EL (cell line): ENCODE measurements at regions not wholly inside any gene's neighbourhood (a gene's known extent, or its start where the extent isn't known, plus 50 kb on each side); places are given as distances from the start of the nearest gene placed in this dataset.
"Not testable (repeated sequence)": the region's sequence is repeated elsewhere in the genome, so short reads cannot be mapped to it uniquely, and the experiment has no call there.

ENCODE experiments used
- DNase-seq: peaks from one replicate; pipeline ENCODE4 v3.0.0-alpha.2; 2016

DNA sequence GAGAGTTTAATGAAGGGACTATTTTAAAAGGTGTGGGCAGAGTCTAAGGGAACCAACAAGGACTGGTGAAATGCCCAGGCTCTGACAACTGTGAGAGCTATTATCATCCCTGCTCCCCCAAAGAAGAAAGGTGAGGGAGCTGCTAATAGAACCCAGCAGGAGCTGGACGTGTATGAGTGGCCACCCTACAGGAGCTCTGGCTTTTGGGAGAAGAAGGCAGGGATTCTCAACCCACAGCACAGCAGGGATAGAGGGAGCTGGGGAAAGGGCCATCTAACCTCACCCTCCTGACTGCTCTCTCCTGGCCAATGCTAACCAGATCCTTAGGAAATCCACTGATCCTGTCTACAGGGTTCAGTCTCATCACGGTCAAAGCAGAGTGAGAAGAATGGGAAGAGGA is 57.1 kb downstream of the GRIN2B start:
- no peak for DNase-seq

DNA sequence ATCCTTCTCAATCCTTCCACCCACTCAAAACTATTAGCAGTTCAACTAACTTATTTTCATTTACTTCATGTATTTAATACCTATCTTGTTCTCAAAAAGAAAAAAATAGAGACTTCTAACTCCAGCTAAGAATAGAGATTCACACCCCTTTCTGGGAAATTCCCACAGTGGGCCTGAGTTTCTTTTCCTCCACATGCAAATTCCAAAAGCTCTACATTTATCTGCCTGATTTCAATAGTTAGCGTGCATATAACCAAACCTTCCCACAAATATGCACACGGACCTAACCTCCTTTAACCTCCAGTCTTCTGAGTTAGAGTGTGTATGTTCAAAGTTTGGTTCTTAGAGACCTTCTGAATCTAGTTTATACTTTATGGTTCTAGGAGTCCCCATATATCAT is 62.5 kb downstream of the GRIN2B start:
- no peak for DNase-seq

DNA sequence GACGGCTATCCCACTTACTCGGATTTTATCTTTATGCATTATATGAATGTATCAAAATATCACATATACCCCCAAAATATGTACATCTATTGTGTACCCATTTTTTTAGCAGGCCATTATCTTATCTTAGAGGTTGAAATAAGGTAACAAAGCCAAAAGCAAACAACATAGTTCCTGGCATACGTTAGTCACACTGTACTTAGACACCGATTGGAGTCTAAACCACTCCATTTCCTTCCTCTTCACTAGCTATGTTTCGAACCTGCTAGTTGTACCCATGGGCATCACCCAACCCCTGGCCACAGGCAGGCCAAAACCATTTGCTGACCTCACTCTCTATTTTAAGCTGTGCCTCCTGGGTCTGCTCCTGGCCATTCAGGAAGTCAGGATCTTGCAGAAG is 66.3 kb downstream of the GRIN2B start:
- DNase-seq = no peak

DNA sequence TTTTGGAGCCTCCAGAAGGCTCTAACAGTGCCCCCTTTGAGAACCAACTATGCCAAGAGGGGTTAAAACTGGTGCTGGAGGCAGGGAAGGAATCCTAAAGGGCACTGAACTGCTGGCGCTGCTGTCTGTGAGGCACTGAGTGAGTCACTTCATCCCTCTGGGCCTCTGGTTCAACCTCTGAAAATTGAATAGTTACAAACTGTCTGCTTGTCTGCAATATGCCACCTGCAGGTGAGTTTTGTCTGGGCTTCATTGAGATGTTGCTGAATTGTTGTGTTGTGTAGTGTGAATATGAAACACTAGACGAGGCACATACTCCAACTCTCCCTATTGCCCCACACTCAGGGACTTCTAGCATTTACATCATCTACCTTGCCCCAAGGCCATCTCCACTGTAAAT is 68.0 kb downstream of the GRIN2B start:
- DNase-seq = no peak

DNA sequence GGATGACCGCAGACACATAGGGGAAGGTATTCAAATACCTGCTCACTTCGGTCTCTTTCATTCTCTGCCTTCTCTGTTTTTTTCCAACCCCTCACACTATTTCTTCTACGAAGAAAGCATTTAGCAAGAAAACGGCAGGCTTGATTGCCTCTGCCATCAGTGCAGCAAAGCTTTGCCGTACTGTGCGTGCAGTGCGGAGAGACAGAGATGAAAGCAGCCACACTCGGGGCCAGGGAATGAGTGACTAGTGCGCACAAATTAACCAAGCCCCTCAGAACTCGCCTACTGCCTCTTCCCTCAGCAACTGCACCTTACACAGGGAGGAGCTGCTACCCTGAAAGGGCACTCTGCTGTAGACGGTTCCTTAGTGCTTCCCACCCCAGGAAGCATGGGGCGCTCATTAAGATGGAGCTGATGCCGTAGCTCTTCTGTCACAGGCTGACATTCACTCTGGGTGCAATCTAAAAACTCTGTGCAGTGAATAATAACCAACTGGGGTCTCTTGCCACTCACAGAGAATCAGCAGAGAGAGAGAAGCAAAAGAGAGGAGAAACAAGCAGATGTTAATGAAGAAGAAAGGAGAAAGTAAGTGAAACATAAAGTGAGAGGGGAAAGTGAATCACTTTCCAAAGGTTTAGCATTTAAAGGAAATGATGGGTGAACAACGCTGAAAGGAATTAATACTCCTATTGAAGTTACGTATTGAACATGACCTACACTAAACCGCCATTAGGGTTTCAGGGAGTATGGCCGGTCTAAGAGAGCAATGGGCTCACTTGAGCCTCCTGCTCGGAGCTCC is 69.4 kb downstream of the GRIN2B start:
- no peak for DNase-seq

DNA sequence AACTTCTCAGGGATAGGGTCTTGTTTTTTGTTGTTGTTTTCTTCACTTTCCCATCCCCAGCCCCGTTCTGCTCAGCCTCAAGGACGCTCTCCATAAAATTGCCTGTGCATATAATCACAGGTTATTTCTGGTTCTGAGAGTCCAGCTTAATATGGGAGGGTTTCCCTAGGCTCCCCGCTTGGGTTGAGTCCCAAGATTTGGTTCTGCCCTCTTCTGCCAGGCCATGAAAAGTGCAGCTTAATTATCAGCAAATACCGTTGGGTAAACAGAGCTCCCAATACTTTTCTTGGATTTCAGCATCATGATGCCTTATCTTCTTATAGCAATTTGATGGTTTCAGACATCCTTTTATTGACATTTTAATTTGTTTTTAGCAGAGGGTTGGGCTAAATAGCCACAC is 75.6 kb downstream of the GRIN2B start:
- no peak for DNase-seq

DNA sequence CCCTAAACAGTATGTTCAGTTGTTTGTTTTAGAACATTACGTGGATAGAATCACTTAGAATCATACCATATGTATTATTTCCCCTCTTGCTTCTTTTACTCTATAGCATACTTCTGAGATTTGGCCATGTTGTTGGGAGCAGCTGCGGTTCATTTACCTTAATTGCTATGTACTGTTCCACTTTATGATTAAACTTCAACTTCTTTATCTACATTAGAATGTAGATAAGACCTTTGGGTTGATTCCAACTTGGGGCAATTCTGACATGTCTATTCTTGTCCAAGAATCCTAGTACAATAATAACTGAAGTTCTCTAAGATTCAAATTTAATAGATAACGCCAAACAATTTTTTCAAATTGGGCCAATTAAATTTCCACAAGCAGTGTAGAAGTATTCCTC is 80.7 kb downstream of the GRIN2B start:
- no peak for DNase-seq

DNA sequence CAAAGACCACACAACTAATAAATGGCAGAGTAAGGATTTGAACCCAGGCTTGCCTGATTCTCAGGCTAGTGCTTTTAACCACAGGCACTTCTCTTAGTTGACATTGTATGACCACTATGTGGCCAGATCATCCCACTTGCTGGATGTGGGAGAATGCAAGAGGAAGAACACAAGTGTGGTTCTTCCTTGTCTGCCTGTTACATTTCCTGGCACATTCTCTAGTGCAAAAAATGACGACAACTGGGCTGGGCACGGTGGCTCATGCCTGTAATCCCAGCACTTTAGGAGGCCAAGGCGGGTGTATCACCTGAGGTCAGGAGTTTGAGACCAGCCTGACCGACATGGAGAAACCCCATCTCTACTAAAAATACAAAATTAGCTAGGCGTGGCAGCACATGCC is 83.0 kb downstream of the GRIN2B start:
- DNase-seq = not testable (repeated sequence)

DNA sequence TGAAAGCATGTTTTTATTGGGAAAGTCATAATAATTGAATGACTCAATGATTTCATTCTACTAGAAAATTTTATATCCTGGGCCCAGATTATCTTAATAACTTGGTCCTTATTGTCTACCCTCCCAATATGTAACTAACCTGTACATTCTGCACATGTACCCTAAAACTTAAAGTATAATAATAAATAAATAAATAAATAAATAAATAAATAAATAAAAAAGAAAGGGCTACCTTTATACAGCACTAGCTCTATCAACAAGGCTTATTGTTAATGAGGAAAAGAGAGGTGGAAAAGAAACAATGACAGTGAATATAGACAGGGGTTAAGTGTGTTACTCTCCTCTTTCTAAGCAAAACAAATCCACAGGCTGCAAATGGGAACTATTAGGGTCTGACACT is 83.6 kb downstream of the GRIN2B start:
- DNase-seq = no peak

DNA sequence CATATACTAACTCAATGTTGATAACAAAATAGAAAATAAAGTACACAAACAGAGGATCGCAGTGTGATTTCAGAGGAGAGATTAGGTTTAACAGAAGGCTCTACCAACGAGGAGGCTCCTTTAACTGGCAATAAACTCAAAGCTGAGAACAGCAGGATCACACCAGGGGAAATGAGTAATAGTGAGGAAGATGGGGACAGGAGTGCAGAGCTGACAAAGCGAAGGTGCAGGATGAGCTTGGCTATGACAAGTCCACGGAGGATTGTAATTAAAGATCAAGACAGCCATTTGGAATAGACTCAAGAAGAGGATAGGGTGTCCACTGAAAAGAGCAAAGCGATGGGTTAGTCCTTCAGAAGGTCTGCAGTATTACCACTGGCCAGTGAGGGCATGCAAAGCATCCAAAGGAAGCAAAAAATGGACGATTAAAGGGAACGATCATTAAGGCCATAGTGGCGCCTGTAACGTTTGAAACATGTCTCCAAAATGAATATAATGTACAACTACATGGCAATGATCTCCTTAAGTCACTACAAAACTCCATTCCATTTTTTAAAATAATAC is 85.3 kb downstream of the GRIN2B start:
- DNase-seq = no peak

DNA sequence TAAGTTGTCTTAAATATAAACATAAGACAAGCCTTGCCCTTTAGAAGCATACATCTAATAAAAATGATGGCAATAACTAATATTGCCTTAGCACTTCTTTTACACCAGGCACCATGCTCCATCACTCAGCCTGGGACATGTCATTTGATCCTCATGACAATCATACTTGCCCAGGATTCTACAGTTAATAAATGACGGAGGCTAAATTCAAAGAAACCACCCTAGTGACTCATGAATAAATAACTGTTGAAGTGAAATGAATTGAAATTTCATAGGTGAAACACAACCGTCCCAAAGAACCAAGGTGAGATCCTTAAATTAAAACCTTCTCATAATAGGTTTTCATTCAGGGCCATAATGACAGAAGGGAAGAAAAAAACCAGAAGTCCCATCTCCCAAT is 89.5 kb downstream of the GRIN2B start:
- DNase-seq = no peak

DNA sequence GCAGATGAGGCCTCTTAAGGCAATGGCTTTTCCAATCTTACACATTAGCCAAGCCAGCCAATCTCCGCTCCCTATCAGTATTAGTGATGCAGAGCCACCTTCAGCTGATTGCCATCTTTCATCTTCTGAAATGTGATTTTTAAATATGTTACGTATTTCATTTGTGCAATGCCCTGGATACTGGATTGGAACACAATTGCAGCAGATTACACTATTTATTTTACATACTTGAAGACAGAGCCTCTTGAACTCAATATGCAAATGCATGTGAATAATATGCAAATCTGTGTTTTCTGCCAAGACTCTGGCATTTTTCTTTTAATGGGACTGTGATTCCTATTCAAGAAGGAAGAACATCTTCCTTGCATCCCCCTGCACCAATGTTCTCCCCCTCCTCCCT is 90.5 kb downstream of the GRIN2B start:
- DNase-seq = no peak

DNA sequence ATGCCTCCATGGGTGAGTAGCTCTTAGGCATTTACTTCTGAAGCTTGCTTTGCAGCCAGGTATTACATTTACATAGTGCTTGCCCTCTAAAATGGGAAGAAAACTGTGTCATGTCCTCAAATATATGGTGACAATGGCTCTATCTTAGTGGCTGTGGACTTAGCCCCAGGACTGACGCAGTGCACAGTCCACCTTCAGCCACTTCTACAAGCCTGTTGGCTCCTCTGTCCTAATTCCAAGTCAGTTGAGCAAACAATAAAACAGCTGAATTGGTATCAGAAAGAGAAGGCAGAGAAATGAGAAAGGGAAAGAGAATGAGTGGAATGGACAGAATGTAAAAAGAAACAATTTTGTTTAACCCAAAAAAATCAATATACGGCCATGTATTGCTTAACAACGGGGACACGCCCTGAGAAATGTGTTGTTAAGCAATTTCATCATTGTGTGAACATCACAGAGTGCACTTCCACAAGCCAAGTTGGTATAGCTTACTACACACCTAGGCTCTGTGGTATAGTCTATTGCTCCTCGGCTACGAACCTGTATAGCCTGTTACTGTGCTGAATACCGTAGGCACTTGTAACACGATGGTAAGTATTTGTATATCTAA is 93.5 kb downstream of the GRIN2B start:
- no peak for DNase-seq

DNA sequence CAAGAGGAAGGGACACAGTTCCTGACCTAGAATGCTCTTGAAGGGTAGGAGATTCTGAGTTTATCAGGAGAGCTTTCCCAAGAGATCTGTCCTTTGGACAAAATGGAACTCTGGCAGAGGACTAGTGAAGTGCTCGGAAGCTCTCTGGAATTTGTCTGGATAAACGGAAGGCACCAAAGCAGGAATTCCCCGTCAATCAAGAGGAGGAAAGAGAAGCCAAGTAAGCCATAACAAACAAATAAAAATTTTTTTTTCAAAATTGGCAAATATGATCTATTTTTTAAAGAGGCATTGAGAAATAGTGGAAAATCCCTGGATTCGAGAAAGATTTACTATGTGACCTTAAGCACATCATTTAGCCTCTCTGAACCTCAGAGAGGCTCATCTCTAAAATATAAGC is 99.2 kb downstream of the GRIN2B start:
- no peak for DNase-seq

DNA sequence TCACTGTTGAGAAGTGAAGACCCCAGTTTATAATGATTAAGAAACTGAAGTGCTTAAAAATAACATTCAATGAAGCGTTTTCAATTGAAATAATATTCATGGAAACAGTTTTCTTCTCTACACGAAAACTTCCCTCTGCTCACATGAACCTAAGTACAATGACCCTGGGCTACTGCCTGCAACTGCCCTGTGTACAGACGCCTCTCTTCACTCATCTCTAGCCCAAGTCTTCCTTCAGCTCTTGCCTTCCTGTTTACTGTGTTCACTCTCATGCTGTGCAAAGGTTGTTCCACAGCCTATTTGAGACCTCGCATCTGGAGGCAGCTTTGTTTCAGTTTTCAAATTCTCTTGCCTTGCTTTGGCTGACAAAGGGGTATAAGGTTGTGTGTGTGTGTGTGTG is 100.8 kb downstream of the GRIN2B start:
- no peak for DNase-seq

DNA sequence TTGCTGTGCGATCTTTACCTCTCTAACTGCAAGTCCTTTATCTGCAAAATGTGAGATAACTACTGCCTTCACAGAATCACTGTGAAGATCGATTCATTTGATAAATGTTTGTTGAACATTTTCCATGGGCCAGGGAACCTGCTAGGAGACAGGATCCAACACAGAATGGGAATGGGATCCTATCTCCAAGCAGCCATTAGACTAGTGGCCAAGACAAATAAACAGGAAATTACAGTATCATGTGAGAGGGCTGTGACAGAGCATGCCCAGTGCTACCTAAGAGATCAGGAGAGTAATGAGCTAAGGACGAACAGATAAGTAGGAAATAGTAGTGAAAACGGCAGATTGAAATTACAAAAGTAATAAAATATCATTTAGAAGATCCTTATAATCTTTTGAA is 105.7 kb downstream of the GRIN2B start:
- DNase-seq = no peak

DNA sequence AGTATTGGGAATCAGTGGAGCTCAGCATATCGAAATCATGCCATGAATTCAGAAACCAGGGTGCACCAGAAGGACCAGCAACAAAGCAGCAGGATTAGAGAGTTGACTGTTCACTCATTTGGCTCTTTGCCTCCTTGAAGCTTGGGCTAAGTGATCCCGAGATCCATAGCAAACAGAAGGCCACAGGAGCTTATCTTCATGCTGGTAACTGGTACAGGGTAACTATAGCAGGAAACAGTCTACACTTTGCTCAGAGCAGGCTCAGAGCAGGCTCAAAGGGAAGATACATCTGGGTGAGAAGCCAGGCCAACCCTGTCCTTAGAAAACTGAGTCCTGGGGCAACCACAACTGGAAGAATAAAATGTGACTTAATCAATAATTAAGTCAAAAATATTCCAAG is 111.1 kb downstream of the GRIN2B start:
- no peak for DNase-seq

DNA sequence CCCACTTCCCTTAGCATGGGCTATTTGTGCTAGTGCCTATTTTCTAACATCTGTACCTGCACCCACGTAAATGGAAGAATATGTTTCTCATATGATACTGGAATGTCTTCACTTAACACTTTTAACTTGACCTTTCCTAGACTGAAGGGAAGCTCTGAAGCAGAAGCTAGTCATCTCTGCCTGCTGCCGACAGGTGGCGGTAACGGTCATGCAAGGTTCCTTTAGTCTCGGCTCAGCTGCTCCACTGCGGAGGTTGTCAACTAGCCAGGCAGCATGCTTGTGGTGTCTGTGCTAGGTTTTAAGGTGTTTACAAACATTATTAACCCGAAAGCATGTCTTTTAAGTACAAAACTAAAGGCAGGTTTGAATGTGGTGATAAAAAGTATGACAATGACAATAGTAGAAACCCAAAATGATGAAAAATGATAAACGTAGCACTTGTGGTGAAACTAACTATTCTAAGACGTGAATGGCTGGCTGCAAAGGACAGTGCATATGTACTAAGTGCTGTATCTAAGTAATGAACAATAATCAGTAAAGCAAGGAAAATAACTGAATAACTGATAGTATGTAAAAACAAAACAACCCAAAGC is 117.2 kb downstream of the GRIN2B start:
- DNase-seq = peak; percentile 54

DNA sequence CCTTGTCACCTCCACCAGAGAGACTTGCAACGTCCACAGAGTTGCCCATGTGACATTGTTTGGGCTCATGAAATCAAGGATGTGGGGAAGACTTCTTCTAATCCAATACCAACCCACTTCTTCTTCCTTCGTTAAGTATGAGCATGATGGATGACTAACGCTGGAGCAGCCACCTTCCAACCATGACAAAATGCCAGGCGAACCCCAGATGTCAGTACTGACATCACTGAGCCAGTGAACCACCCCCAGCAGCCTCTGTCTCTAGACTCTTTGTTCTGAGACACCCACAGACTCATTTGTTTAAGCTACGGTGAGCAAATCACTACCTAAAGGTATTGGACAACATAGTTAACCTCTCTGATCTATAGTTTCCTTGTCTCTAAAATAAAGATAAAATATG is 123.7 kb downstream of the GRIN2B start:
- no peak for DNase-seq

DNA sequence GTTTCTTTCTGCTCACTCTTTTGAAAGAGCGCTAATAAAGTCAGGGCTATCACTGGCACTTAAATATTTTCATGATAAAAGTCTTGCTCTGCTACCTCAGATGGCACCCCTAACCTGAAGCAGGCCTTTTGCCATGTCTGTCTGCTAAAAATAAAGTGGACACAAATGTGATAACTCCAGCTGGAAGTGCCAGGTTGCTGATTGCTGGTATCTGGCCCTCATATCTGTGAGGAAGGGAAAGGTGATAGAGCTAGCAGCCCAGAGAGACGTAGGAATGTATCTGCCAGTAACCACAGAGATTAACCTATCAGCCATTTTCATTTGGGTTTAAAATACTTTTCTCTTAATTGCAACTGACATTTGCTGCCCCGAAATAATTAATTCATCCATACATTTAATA is 127.9 kb downstream of the GRIN2B start:
- DNase-seq = no peak

DNA sequence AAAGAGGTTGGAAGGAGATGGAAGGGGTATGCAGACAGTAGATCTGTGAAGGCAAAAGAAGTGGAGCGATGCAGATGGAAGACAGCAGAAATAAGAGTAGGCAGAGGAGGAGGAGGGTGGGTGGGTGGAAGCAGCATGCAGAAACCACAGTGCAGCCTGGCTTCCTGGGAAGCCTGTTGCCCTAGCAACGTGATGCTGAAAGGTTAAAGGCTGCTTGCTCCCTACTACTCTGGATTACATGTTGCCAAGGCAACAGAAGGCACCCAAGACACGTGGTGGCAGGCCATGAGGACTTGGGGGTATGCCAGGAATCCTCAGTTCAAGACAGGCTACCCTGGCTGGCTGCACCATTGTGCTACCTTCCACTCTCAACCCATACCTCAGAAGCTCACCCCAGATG is 129.6 kb downstream of the GRIN2B start:
- DNase-seq = no peak

DNA sequence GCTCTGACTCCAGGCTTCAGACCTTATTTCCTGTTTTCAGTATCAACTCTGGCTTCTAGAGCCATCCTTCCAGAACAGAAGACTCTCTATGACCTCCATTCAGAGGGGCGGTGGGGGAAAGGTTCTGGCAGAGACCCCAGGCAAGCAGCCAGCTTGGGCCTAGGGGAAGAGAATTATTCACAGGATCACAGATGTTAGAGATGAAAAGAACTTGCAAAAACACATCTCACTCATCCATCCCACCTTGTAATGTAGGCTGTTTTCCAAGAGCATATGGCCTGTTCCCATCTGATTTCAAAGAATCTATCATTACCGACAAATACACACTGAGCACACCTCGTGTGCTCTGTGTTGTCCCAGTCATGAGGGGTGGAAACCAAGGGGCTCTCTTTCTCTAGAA is 131.9 kb downstream of the GRIN2B start:
- no peak for DNase-seq

DNA sequence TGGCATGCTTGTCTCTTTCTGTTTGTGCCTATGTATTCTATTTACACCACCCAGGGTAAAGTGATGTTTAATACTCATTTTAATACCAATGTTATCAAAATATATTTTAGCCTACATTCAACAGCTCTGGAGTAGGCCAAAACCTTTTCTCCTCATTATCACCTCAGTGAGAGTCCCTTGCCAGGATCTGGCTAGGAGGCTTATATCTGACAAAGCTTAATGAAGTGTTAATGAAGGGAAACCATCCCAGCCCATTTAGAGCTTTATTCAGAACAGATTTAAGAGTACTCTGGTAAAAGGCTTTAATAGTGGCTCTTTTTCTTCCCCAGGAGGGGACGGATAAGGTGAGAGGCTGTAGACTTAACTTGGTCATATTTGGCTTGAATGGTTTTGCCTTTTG is 137.6 kb downstream of the GRIN2B start:
- no peak for DNase-seq

DNA sequence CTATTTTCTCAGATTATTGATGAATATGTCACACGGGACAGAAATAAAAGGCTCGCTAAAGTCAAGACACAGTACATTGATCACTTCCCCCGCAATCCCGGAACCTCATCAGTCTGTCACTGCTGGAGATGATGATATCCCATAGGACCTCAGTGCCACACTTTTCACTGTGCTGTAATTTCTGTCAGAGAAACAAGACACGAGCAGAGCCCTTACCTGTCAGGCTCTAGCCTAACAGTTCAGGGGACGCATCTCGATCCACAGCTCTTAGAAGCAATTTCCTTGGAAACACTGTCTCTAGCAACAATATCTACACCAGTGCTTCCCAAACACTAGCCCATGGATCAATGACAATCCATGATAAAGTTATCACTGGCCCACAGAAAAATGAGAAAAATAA is 140.0 kb downstream of the GRIN2B start:
- no peak for DNase-seq
